ELF-1 (cell line): ENCODE measurements at regions not wholly inside any gene's neighbourhood (a gene's known extent, or its start where the extent isn't known, plus 50 kb on each side); places are given as distances from the start of the nearest gene placed in this dataset.
A peak's percentile ranks its signal among the peaks of the same experiment; 100 is the strongest.

Experiments used
- DNase-seq: peaks from one replicate; pipeline ENCODE4 v3.0.0-alpha.2; 2016; ENCODE audit warnings: low read depth, low spot score

- DNase-seq = no peak
These were observed 187.5 kb downstream of the ADSS2 start for GRCh38 chr1:244264163-244264562.

GRCh38 chr1:244265507-244265906 is 186.2 kb downstream of the ADSS2 start:
- no peak for DNase-seq

- DNase-seq = no peak
These were observed 182.5 kb downstream of the ADSS2 start for GRCh38 chr1:244269169-244269568.

- no peak for DNase-seq
These were observed 180.7 kb downstream of the ADSS2 start for GRCh38 chr1:244271004-244271403.

GRCh38 chr1:244271691-244272308 is 179.9 kb downstream of the ADSS2 start:
- DNase-seq = no peak

GRCh38 chr1:244272471-244273261 is 179.0 kb downstream of the ADSS2 start:
- peak; percentile 80 for DNase-seq

GRCh38 chr1:244273262-244273844 is 178.4 kb downstream of the ADSS2 start:
- no peak for DNase-seq

- peak; percentile 38 for DNase-seq
These were observed 177.7 kb downstream of the ADSS2 start for GRCh38 chr1:244273845-244274619.

GRCh38 chr1:244276646-244277045 is 175.1 kb downstream of the ADSS2 start:
- no peak for DNase-seq

GRCh38 chr1:244280201-244280600 is 171.5 kb downstream of the ADSS2 start:
- DNase-seq = no peak

GRCh38 chr1:244280859-244281258 is 170.8 kb downstream of the ADSS2 start:
- no peak for DNase-seq

- DNase-seq = no peak
These were observed 167.9 kb downstream of the ADSS2 start for GRCh38 chr1:244283772-244284171.

- DNase-seq = no peak
These were observed 167.0 kb downstream of the ADSS2 start for GRCh38 chr1:244284641-244285156.

GRCh38 chr1:244286341-244286740 is 165.4 kb downstream of the ADSS2 start:
- DNase-seq = no peak

GRCh38 chr1:244287726-244288125 is 164.0 kb downstream of the ADSS2 start:
- DNase-seq = no peak

- DNase-seq = no peak
These were observed 163.0 kb downstream of the ADSS2 start for GRCh38 chr1:244288663-244289062.

- DNase-seq = no peak
These were observed 161.5 kb downstream of the ADSS2 start for GRCh38 chr1:244289991-244290785.

GRCh38 chr1:244291236-244292201 is 160.2 kb downstream of the ADSS2 start:
- DNase-seq = no peak

- no peak for DNase-seq
These were observed 157.0 kb downstream of the ADSS2 start for GRCh38 chr1:244294599-244295224.
